B cell (primary cell): ENCODE measurements at regions not wholly inside any gene's neighbourhood (a gene's known extent, or its start where the extent isn't known, plus 50 kb on each side); places are given as distances from the start of the nearest gene placed in this dataset.

Experiments
- ATAC-seq: fragments of 200-7000 bp; cut with Tn5 transposase; one replicate; pipeline ENCODE4 v1.10.0; 2021; ENCODE audit warnings: low read depth, mild to moderate bottlenecking, moderate number of reproducible peaks, moderate library complexity
- CTCF ChIA-PET: fragments of 350-600 bp; sonication (Branson Sonifier 250); formaldehyde crosslinking; loops from one replicate; lab custom pipeline; 2021; ENCODE audit warnings: antibody characterized with exemption, inconsistent platforms; lab: Charles Lee
- POLR2A ChIA-PET: fragments of 350-600 bp; sonication (Branson Sonifier 250); formaldehyde crosslinking; loops from one replicate; lab custom pipeline; 2021; ENCODE audit warnings: antibody characterized with exemption; lab: Charles Lee
- DNase-seq: peaks from one replicate; pipeline ENCODE4 v3.0.0; 2013
- H2AFZ ChIP-seq: 2 replicates; pipeline ENCODE4 v1.6.1; 2012; ENCODE audit warnings: mild to moderate bottlenecking, low read depth, low read length; ENCODE audit not compliant: insufficient read depth, poor library complexity, severe bottlenecking
- H3K27ac ChIP-seq, 2 donors: 1 replicate in 1 of 2; 2 replicates in 1 of 2; pipeline ENCODE4 v1.5.1; 2012 to 2013; ENCODE audit warnings: low read length in 2 of 2, mild to moderate bottlenecking in 2 of 2, moderate library complexity in 1 of 2
- H3K27me3 ChIP-seq, 4 experiments: fragments of 200-600 bp in 1 of 4; sonication (generic) in 1 of 4; replicated peaks in 1 of 4; 1 replicate in 2 of 4; 2 replicates in 2 of 4; pipeline versions ENCODE4 v1.6.1 to v1.7.0; 2013 to 2016; ENCODE audit warnings: low read length in 3 of 4, mild to moderate bottlenecking in 2 of 4, mixed read lengths in 1 of 4, moderate library complexity in 1 of 4; ENCODE audit not compliant: insufficient read depth in 4 of 4, control insufficient read depth in 3 of 4; ENCODE audit errors: control extremely low read depth in 1 of 4
- H3K36me3 ChIP-seq, 2 experiments: replicated peaks in 1 of 2; 1 replicate in 1 of 2; 2 replicates in 1 of 2; pipeline versions ENCODE4 v1.6.1 to v1.7.1; 2013; ENCODE audit warnings: low read length in 1 of 2; ENCODE audit not compliant: insufficient read depth in 2 of 2, control insufficient read depth in 1 of 2; ENCODE audit errors: control extremely low read depth in 1 of 2, extremely low read depth in 1 of 2
- H3K4me1 ChIP-seq, 2 donors: fragments of 200-600 bp in 1 of 2; sonication (generic) in 1 of 2; 1 replicate in 1 of 2; 2 replicates in 1 of 2; pipeline versions ENCODE4 v1.5.1 to v1.6.1; 2013 to 2017; ENCODE audit warnings: low read length in 2 of 2; ENCODE audit not compliant: control insufficient read depth in 2 of 2, insufficient read depth in 2 of 2
- H3K4me2 ChIP-seq: replicated peaks from 2 replicates; pipeline ENCODE3; 2012; ENCODE audit warnings: mild to moderate bottlenecking, low read depth, low read length; ENCODE audit not compliant: poor library complexity, severe bottlenecking
- H3K4me3 ChIP-seq, 5 experiments: fragments of 200-600 bp in 1 of 5; sonication (generic) in 1 of 5; 1 replicate in 3 of 5; 2 replicates in 2 of 5; pipeline versions ENCODE4 v1.5.1 to v1.7.0; 2011 to 2016; ENCODE audit warnings: low read length in 4 of 5, mild to moderate bottlenecking in 4 of 5, low read depth in 2 of 5, control low read depth in 1 of 5, moderate library complexity in 1 of 5; ENCODE audit not compliant: insufficient read depth in 1 of 5; ENCODE audit errors: control extremely low read depth in 1 of 5, extremely low read depth in 1 of 5
- H3K79me2 ChIP-seq: fragments of 200-600 bp; sonication (generic); one replicate; pipeline ENCODE4 v1.6.0; 2016; ENCODE audit warnings: low read length; ENCODE audit not compliant: control insufficient read depth, insufficient read depth
- H3K9ac ChIP-seq: fragments of 200-600 bp; sonication (generic); 2 replicates; pipeline ENCODE4 v1.6.1; 2017; ENCODE audit warnings: mild to moderate bottlenecking, low read length, moderate library complexity
- H3K9me3 ChIP-seq, 3 donors: one replicate each; pipeline versions ENCODE4 v1.6.1 to v1.7.1; 2013; ENCODE audit warnings: low read length in 2 of 3; ENCODE audit not compliant: control insufficient read depth in 2 of 3, insufficient read depth in 1 of 3; ENCODE audit errors: control extremely low read depth in 1 of 3
- H4K20me1 ChIP-seq: 2 replicates; pipeline ENCODE4 v1.6.0; 2012; ENCODE audit warnings: mild to moderate bottlenecking, low read length; ENCODE audit not compliant: insufficient read depth, control insufficient read depth, poor library complexity, severe bottlenecking
- H3K27ac Mint-ChIP-seq: one replicate; pipeline ENCODE4 v1.8.0; 2021; ENCODE audit warnings: mixed read lengths
- H3K27me3 Mint-ChIP-seq: one replicate; pipeline ENCODE4 v1.8.0; 2021; ENCODE audit warnings: mixed read lengths
- H3K4me1 Mint-ChIP-seq: one replicate; pipeline ENCODE4 v1.8.0; 2021; ENCODE audit warnings: mixed read lengths
- H3K4me3 Mint-ChIP-seq: one replicate; pipeline ENCODE4 v1.8.0; 2021; ENCODE audit warnings: mixed read lengths
- H3K9me3 Mint-ChIP-seq: one replicate; pipeline ENCODE4 v1.8.0; 2022; ENCODE audit warnings: mixed read lengths; ENCODE audit not compliant: insufficient read depth
- CTCF ChIP-seq: fragments of 200-600 bp; IDR thresholded peaks from one replicate; pipeline ENCODE4 v1.8.0; 2022; ENCODE audit warnings: antibody characterized with exemption, mild to moderate bottlenecking
- EZH2 ChIP-seq: IDR thresholded peaks from 2 replicates; pipeline ENCODE4 v1.6.1; 2012; ENCODE audit warnings: borderline replicate concordance, low read depth, mild to moderate bottlenecking, moderate library complexity, low read length; ENCODE audit not compliant: insufficient read depth, poor library complexity, severe bottlenecking
- WGBS: methylation state at CpG from one replicate; pipeline ENCODE4 v1.1.5; 2013; ENCODE audit warnings: missing lambda C conversion rate; ENCODE audit not compliant: insufficient coverage; 5-methylcytosine and 5-hydroxymethylcytosine counted together
- intact Hi-C: fragments of 100-400 bp; cut with micrococcal nuclease; formaldehyde crosslinking; loops from one replicate; pipeline ENCODE4 v1.10.0; 2022

- no peaks in the 10 kb centered on the region for H3K27me3 ChIP-seq
- H3K79me2 ChIP-seq = no peaks in the 10 kb centered on the region
- no peak for ATAC-seq
- H3K4me1 ChIP-seq = no peaks in the 10 kb centered on the region
- intact Hi-C loops = no loop called here
- 79% methylated on average over 3 of the region's 3 CpGs for WGBS
- no peak overlapping the region for H3K27ac ChIP-seq
- Mint-ChIP-seq H3K9me3 (peaks cover 2% of the 10 kb centered on the region), H3K27ac (no peak overlapping the region), H3K4me1 (no peaks in the 10 kb centered on the region), H3K27me3 (no peaks in the 10 kb centered on the region), H3K4me3 (no peak overlapping the region)
- peaks cover 0 to 4% (median 0%) of the 10 kb centered on the region in 3 donors for H3K9me3 ChIP-seq
- ChIA-PET POLR2A (no interaction called here), CTCF (no interaction called here)
- H4K20me1 ChIP-seq = no peaks in the 10 kb centered on the region
- H2AFZ ChIP-seq = no peak overlapping the region
- H3K9ac ChIP-seq = no peak overlapping the region
- no peak overlapping the region for H3K4me3 ChIP-seq
- no peak overlapping the region for H3K4me2 ChIP-seq
- no peak for DNase-seq
- no peaks in the 10 kb centered on the region for H3K36me3 ChIP-seq
- TF ChIP-seq EZH2 (no peak), CTCF (no peak)
Observed at GRCh38 chr7:34354011-34354410, 304.0 kb upstream of the NPSR1 start.

GRCh38 chr7:34354899-34355298 lies 303.1 kb upstream of the NPSR1 start:
- H3K27me3 Mint-ChIP-seq = no peaks in the 10 kb centered on the region
- no peaks in the 10 kb centered on the region for H3K4me1 ChIP-seq
- CTCF ChIA-PET = no interaction called here
- TF ChIP-seq CTCF = no peak
- TF ChIP-seq EZH2 = no peak
- H3K27ac ChIP-seq = no peak overlapping the region
- intact Hi-C loops = no loop called here
- no peak overlapping the region for H2AFZ ChIP-seq
- H3K79me2 ChIP-seq = no peaks in the 10 kb centered on the region
- H4K20me1 ChIP-seq = no peaks in the 10 kb centered on the region
- POLR2A ChIA-PET = no interaction called here
- peaks cover 2% of the 10 kb centered on the region for H3K9me3 Mint-ChIP-seq
- ATAC-seq (no peak), DNase-seq (no peak)
- no peak overlapping the region for H3K27ac Mint-ChIP-seq
- H3K9me3 ChIP-seq = peaks cover 0 to 4% (median 0%) of the 10 kb centered on the region in 3 donors
- H3K36me3 ChIP-seq = no peaks in the 10 kb centered on the region
- H3K27me3 ChIP-seq = no peaks in the 10 kb centered on the region
- H3K4me2 ChIP-seq = no peak overlapping the region
- no peak overlapping the region for H3K9ac ChIP-seq
- no peak overlapping the region for H3K4me3 Mint-ChIP-seq
- no peak overlapping the region for H3K4me3 ChIP-seq
- no peaks in the 10 kb centered on the region for H3K4me1 Mint-ChIP-seq
